Naive thymus-derived CD8-positive, alpha-beta T cell (primary cell): ENCODE measurements at regions not wholly inside any gene's neighbourhood (a gene's known extent, or its start where the extent isn't known, plus 50 kb on each side); places are given as distances from the start of the nearest gene placed in this dataset.
"Not testable (repeated sequence)": the region's sequence is repeated elsewhere in the genome, so short reads cannot be mapped to it uniquely, and the experiment has no call there.

Experiments
- ATAC-seq, 2 donors: fragments of 150-1000 bp; cut with Tn5 transposase in 1 of 2; sonication (Bioruptor Pico), chemical (Tn5 transposase) in 1 of 2; 1 replicate in 1 of 2; 2 replicates in 1 of 2; pipeline ENCODE4 v1.10.0; 2021; ENCODE audit warnings: mild to moderate bottlenecking in 2 of 2, moderate library complexity in 2 of 2
- POLR2A ChIA-PET: fragments of 350-600 bp; sonication (Branson Sonifier 250); formaldehyde crosslinking; loops from one replicate; lab custom pipeline; 2021; ENCODE audit warnings: antibody characterized with exemption; lab: Charles Lee
- DNase-seq, 10 donors: peaks; one replicate each; pipeline versions ENCODE4 v3.0.0 to v3.0.0-alpha.2; 2020 to 2022
- H3K27ac Mint-ChIP-seq, 10 donors: one replicate each; pipeline ENCODE4 v1.8.0; 2020 to 2022; ENCODE audit warnings: mild to moderate bottlenecking in 10 of 10, mixed read lengths in 10 of 10, moderate library complexity in 4 of 10, inconsistent platforms in 1 of 10
- H3K27me3 Mint-ChIP-seq, 5 donors: one replicate each; pipeline ENCODE4 v1.8.0; 2021 to 2022; ENCODE audit warnings: mixed read lengths in 5 of 5
- H3K36me3 Mint-ChIP-seq, 3 donors: one replicate each; pipeline ENCODE4 v1.8.0; 2020 to 2022; ENCODE audit warnings: mixed read lengths in 3 of 3, mild to moderate bottlenecking in 2 of 3, inconsistent platforms in 1 of 3
- H3K4me1 Mint-ChIP-seq, 4 donors: one replicate each; pipeline ENCODE4 v1.8.0; 2021 to 2022; ENCODE audit warnings: mixed read lengths in 4 of 4
- H3K4me3 Mint-ChIP-seq, 10 donors: one replicate each; pipeline ENCODE4 v1.8.0; 2020 to 2022; ENCODE audit warnings: mild to moderate bottlenecking in 10 of 10, mixed read lengths in 10 of 10, moderate library complexity in 6 of 10, inconsistent platforms in 1 of 10
- H3K9me3 Mint-ChIP-seq, 9 donors: one replicate each; pipeline ENCODE4 v1.8.0; 2020 to 2022; ENCODE audit warnings: mixed read lengths in 9 of 9, mild to moderate bottlenecking in 3 of 9, inconsistent platforms in 1 of 9, moderate library complexity in 1 of 9

DNA sequence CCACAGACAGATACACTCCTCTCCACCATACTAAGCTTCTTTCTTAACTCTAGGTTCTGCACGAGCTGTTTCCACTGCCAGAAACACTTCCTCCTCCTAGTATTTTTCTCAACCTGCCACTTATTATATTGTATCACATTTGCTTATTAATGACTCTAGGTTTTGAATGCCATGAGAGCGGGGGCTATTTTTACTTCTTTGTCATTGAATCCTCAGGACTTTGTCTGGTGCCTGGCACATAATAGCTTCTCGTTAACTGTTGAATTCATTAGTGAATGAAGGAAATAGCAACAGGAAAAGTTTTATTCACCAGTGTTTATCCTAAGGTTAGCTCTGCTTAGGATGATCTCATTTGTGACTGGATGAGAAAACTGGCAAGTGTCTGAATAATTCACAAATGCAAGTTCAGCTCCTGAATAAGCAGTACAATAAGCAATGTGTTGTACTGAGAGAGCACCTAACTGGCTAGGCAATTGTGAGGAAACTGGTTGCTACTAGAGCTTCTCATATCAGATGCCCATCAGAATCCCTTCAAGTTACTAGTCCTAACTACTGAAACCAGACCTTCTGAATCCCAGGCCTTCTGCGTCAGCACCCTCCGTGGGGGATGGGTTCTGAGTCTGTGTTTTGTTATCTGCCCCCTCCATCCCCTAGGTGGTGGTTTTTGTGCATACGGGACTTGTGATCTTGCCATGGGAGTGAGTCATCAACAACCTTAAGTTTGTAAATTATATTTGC lies 92.7 kb downstream of the LSMEM1 start:
- Mint-ChIP-seq H3K9me3 (peaks cover 0 to 13% (median 3%) of the 10 kb centered on the region in 9 donors), H3K4me3 (no peak overlapping the region), H3K4me1 (peaks cover 10 to 19% (median 17%) of the 10 kb centered on the region in 4 donors), H3K27me3 (peaks cover 0 to 3% (median 0%) of the 10 kb centered on the region in 5 donors), H3K27ac (peak overlapping the region in 2 of 10 donors; percentile 22 to 73), H3K36me3 (peaks cover 0 to 11% (median 3%) of the 10 kb centered on the region in 3 donors)
- POLR2A ChIA-PET = interaction anchor here (0.6 kb wide), 1 partner anchor 37 kb away, joined by 3 read pairs; no protein-coding TSS in a partner anchor
- no peak for ATAC-seq
- DNase-seq = no peak

DNA sequence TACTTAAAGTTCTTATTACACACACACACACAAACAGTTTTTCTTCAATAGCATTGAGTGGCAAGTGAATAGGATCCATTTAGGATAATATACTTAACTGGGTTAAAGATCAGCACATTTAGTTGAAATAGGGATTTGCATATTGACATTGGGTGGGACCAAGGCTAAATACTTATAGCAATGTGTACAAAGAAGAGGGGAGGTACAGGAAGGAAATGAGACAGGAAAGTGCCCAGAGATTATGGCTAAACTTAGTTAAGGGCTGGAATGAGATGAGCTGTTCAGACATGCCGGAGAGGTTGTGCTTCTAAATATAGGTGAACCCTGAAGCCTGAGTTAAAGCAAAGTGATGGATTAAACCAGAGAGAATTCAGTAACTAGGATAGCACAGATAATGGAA lies 95.1 kb downstream of the LSMEM1 start:
- Mint-ChIP-seq H3K9me3 (peaks cover 0 to 13% (median 3%) of the 10 kb centered on the region in 9 donors), H3K27me3 (peaks cover 0 to 14% (median 0%) of the 10 kb centered on the region in 5 donors), H3K36me3 (peaks cover 0 to 11% (median 3%) of the 10 kb centered on the region in 3 donors), H3K4me1 (peaks cover 10 to 19% (median 17%) of the 10 kb centered on the region in 4 donors), H3K27ac (no peak overlapping the region), H3K4me3 (no peak overlapping the region)
- POLR2A ChIA-PET = no interaction called here
- ATAC-seq = no peak
- DNase-seq = no peak

DNA sequence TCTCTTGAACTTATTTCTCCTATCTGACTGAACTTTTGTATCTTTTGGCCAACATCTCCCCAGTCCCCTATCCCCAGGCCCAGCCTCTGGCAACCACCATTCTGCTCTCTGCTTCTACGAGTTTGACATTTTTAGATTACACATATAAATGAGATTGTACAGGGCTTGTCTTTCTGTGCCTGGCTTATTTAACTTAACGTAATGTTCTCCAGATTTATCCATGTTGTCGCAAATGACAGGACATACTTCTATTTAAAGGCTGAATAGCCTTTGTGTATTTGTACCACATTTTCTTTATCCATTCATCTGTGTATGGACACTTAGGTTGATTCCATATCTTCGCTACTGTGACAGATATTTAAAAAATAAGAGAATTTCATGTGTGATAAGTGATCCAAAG lies 98.6 kb downstream of the LSMEM1 start:
- ATAC-seq = no peak
- Mint-ChIP-seq H3K27ac (no peak overlapping the region), H3K4me3 (no peak overlapping the region), H3K4me1 (no peaks in the 10 kb centered on the region), H3K9me3 (peaks cover 0 to 13% (median 3%) of the 10 kb centered on the region in 9 donors), H3K27me3 (peaks cover 0 to 16% (median 2%) of the 10 kb centered on the region in 5 donors), H3K36me3 (peaks cover 0 to 11% (median 3%) of the 10 kb centered on the region in 3 donors)
- no peak for DNase-seq
- POLR2A ChIA-PET = no interaction called here

DNA sequence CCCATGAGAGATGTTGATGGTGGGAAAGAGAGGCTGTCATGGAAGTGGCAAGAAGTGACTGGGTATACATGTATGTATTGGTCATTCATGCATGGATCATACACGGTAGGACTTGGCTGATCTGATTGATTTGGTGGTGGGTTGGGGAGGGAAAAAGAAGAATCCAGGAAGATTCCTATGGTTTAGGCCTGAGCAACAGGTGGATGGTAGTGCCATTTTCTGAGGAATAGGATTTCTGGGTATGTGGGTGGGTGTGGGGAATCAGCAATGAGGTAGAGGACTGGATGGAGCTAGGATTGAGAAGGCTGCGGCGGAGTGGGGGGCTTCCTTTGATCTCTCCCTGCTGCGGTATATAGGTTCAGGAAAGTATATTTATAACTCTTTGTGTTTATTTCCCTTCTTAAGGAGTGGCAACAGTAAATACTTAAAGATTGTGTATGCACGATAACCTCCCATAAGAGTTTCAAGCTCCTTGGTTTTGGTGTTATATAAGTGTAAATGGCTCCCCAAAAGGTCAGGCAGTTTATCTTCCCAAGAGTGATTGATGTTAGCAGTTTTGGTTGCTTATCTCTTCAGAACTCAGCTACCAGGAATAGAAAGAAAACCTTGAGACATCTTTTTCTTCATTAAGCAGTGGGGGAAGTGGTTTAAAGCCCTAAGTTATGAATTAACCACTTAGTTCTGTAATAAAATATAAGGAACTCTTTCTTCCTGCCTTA lies 100.1 kb downstream of the LSMEM1 start:
- Mint-ChIP-seq H3K4me1 (no peaks in the 10 kb centered on the region), H3K27me3 (peaks cover 0 to 18% (median 4%) of the 10 kb centered on the region in 5 donors), H3K4me3 (no peak overlapping the region), H3K27ac (peak overlapping the region in 1 of 10 donors; percentile 22), H3K36me3 (peaks cover 0 to 8% (median 2%) of the 10 kb centered on the region in 3 donors), H3K9me3 (peaks cover 0 to 8% (median 1%) of the 10 kb centered on the region in 9 donors)
- DNase-seq (no peak), ATAC-seq (no peak)
- POLR2A ChIA-PET = no interaction called here

DNA sequence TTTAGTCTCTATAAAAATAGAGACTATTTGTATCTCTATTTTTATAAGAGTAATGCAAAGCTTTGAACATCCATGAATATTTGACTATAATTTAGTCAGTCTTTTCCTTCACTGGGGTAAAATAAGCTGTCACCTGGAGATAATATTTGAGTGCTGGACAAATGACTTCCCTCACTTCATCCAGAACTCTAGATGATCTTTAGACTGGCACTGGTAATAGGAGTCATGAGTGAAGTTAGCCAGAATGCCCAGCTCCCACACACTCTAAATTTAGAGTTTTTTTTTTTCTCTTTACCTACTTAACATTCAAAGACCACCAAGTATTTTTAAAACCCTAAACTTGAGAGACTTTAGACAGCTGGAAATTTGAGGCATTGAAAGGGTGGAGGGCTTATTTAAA lies 100.7 kb downstream of the LSMEM1 start:
- Mint-ChIP-seq H3K9me3 (peaks cover 0 to 3% (median 0%) of the 10 kb centered on the region in 9 donors), H3K36me3 (peaks cover 0 to 2% (median 0%) of the 10 kb centered on the region in 3 donors), H3K4me1 (no peaks in the 10 kb centered on the region), H3K4me3 (no peak overlapping the region), H3K27me3 (peaks cover 0 to 18% (median 4%) of the 10 kb centered on the region in 5 donors), H3K27ac (no peak overlapping the region)
- POLR2A ChIA-PET = no interaction called here
- no peak for DNase-seq
- ATAC-seq = no peak

DNA sequence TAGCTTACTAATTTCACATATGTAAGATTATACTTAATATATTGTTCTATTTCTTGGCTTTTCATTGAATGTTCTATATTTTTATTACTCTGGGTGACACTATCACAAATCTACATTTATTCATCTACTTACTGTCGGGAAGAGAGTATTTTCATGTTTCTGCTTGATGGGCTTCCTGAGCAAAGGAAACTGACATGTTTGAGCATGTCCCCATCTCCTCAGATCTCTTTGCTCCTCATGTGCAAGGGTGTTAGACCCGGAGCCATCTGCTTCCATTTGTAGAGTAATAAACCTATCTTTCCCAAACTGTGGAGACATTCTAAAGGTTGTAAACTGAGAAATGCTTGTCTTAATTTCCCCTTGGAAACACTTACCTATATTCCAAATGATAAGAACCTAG lies 103.5 kb downstream of the LSMEM1 start:
- POLR2A ChIA-PET = no interaction called here
- Mint-ChIP-seq H3K9me3 (no peaks in the 10 kb centered on the region), H3K27ac (no peak overlapping the region), H3K4me1 (no peaks in the 10 kb centered on the region), H3K36me3 (no peaks in the 10 kb centered on the region), H3K4me3 (no peak overlapping the region), H3K27me3 (peaks cover 3 to 25% (median 7%) of the 10 kb centered on the region in 5 donors)
- ATAC-seq = no peak
- DNase-seq = no peak

DNA sequence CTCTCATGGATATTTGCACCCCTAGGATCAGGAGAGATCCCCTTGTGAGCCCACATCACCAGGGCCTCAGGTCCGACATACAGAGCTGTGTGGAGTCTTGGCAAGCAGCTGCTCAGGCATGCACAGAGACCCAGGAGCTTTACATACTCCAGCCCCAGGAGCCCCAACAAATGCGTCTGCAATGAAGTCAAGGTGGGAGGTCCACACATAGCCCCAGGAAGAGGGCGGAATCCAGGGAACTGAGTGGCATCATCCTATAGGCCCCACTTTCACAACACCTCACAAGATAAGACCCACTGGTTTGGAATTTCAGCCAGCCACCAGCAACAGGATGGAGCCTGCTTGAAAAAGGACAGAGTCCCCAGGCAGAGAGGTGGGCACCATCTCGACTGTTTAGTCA lies 106.7 kb downstream of the LSMEM1 start:
- Mint-ChIP-seq H3K27me3 (peaks cover 1 to 31% (median 7%) of the 10 kb centered on the region in 5 donors), H3K4me1 (no peaks in the 10 kb centered on the region), H3K4me3 (no peak overlapping the region), H3K9me3 (no peaks in the 10 kb centered on the region), H3K27ac (no peak overlapping the region), H3K36me3 (no peaks in the 10 kb centered on the region)
- POLR2A ChIA-PET = no interaction called here
- DNase-seq (no peak), ATAC-seq (no peak)

DNA sequence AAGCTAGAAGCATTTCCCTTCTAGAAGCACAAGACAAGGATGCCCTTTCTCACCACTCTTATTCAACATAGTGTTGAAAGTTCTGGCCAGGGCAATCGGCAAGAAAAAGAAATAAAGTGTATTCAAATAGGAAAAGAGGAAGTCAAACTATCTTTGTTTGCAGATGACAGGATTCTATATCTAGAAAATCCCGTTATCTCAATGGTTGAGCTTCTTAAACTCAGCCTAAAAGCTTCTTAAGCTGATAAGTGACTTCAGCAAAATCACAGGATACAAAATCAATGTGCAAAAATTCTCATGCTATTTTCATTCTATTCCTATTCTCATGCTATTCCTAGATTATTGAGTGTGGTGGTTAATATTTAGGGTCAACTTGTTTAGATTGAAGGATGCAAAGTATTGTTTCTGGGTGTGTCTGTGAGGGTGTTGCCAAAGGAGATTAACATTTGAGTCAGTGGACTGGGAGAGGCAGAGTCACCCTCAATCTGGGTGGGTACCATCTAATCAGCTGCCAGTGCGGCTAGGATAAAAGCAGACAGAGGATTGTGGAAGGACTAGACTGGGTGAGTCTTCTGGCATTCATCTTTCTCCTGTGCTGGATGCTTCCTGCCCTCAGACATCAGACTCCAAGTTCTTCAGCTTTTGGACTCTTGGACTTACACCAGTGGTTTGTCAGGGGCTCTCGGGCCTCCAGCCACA lies 111.9 kb downstream of the LSMEM1 start:
- H3K27me3 Mint-ChIP-seq = peaks cover 0 to 28% (median 2%) of the 10 kb centered on the region in 5 donors
- H3K36me3 Mint-ChIP-seq, H3K4me3 Mint-ChIP-seq, POLR2A ChIA-PET, DNase-seq, ATAC-seq, H3K27ac Mint-ChIP-seq, H3K4me1 Mint-ChIP-seq, H3K9me3 Mint-ChIP-seq: not testable (repeated sequence)

DNA sequence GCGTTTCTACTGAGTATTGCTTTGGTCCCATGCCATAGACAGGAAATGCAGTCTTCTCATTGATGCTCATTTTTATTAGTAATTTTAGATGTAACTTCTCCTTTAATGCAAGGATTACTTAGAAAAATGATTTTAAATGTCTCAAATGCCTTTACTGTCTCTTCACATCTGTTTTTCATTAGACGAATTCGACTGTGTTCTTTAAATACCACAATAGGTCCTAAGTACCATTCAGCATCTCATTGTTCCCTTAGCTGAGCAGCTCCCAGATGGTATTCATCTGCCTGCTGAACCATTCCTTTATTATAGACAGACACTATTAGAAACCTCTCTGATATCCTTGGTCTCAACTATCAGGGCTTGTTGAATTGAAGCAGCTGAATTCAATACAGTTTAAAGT lies 113.6 kb downstream of the LSMEM1 start:
- no peak overlapping the region for H3K4me3 Mint-ChIP-seq
- no peaks in the 10 kb centered on the region for H3K36me3 Mint-ChIP-seq
- no peak for DNase-seq
- no peaks in the 10 kb centered on the region for H3K9me3 Mint-ChIP-seq
- ATAC-seq = no peak
- POLR2A ChIA-PET = no interaction called here
- no peaks in the 10 kb centered on the region for H3K4me1 Mint-ChIP-seq
- peaks cover 0 to 11% (median 0%) of the 10 kb centered on the region in 5 donors for H3K27me3 Mint-ChIP-seq
- no peak overlapping the region for H3K27ac Mint-ChIP-seq

DNA sequence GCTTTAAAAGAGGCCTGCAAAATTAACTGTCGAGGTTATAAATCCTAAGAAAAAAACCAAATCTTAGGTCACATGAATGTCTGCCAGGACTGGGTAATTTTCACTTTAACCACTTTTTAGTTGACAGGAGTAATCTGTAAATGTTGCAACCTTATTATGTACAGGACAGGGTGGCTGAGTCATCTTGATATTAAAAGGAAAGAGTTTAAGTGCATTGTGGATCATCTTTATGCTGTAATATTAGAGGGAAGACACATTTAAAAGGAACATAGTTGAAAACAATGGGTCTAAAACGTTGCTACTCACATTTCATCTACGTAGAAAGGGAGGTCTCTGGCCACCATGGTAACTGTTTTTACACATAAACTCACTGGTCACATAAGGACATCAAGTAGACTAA lies 115.5 kb downstream of the LSMEM1 start:
- Mint-ChIP-seq H3K4me1 (no peaks in the 10 kb centered on the region), H3K4me3 (no peak overlapping the region), H3K27ac (no peak overlapping the region), H3K27me3 (peaks cover 0 to 12% (median 0%) of the 10 kb centered on the region in 5 donors), H3K36me3 (no peaks in the 10 kb centered on the region), H3K9me3 (no peaks in the 10 kb centered on the region)
- POLR2A ChIA-PET = no interaction called here
- no peak for ATAC-seq
- DNase-seq = no peak

DNA sequence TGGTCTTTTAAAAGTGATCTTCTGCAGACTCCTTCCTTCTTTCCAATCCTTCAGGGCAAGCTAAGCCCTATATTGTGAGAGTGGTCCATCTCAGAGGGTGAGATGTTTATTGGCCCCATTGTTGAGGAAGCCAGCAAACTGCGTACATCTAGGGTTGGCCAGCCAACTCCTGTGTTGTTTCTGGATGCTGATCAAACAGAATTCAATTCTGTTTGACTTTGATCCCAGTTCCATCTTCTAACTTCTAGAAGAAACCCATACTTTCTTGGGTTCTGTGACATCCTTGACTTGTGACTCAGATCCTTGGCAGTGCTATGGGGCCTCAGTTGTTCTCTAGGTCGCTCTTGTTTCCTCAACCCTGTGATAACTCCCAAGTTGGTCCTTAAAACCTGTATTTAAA lies 116.2 kb downstream of the LSMEM1 start:
- ATAC-seq (no peak), DNase-seq (no peak)
- Mint-ChIP-seq H3K36me3 (no peaks in the 10 kb centered on the region), H3K27me3 (peaks cover 0 to 12% (median 0%) of the 10 kb centered on the region in 5 donors), H3K4me3 (no peak overlapping the region), H3K4me1 (no peaks in the 10 kb centered on the region), H3K27ac (no peak overlapping the region), H3K9me3 (no peaks in the 10 kb centered on the region)
- POLR2A ChIA-PET = no interaction called here

DNA sequence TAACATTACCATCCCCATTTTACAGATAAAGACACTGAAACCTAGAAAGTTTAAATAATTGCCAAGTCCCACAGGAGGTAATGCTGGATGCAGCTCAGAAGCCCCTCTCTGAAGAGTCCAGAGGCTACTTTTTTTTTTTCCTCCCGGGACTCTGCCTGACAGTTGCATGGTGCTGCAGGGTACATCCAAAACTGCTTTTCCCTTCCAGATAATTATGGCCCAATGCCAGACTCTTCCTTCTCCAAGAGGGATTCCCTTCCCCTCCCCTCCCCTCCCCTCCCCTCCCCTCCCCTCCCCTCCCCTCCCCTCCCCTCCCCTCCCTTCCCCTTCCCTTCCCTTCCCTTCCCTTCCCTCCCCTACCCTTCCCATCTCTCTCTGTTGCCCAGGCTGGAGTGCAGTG lies 122.9 kb downstream of the LSMEM1 start:
- POLR2A ChIA-PET = no interaction called here
- Mint-ChIP-seq H3K27me3 (peaks cover 7 to 29% (median 10%) of the 10 kb centered on the region in 5 donors), H3K4me1 (no peaks in the 10 kb centered on the region), H3K4me3 (no peak overlapping the region), H3K9me3 (no peaks in the 10 kb centered on the region), H3K27ac (no peak overlapping the region), H3K36me3 (no peaks in the 10 kb centered on the region)
- DNase-seq (no peak), ATAC-seq (no peak)

DNA sequence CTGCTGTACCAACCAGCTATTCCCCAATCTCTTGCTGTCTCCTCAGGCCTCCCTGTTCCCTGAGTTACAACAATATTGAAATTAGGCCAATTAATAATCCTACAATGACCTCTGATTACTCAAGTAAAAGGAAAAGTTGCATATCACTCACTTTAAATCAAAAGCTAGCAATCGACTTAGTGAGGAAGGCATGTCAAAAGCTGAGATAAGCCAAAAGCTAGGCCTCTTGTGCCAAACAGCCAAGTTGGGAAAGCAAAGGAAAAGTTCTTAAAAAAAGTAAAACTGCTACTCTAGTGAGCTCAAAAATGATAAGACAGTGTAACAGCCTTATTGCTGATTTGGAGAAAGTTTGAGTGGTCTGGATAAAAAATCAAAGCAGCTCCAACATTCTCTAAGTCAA lies 129.8 kb downstream of the LSMEM1 start:
- ATAC-seq = no peak

More for the DNA sequence above, 129.8 kb downstream of the LSMEM1 start:
- no peaks in the 10 kb centered on the region for H3K4me1 Mint-ChIP-seq
- no peak overlapping the region for H3K27ac Mint-ChIP-seq
- POLR2A ChIA-PET = no interaction called here
- DNase-seq = no peak
- H3K27me3 Mint-ChIP-seq = peaks cover 5 to 17% (median 13%) of the 10 kb centered on the region in 5 donors
- no peaks in the 10 kb centered on the region for H3K9me3 Mint-ChIP-seq
- no peaks in the 10 kb centered on the region for H3K36me3 Mint-ChIP-seq
- H3K4me3 Mint-ChIP-seq = no peak overlapping the region
